IMR-90 (cell line): ENCODE measurements at regions not wholly inside any gene's neighbourhood (a gene's known extent, or its start where the extent isn't known, plus 50 kb on each side); places are given as distances from the start of the nearest gene placed in this dataset.

Experiments used
- ATAC-seq: fragments of 200-7000 bp; cut with Tn5 transposase; 2 replicates; pipeline ENCODE4 v1.9.1; 2020; ENCODE audit warnings: low read depth, mild to moderate bottlenecking, moderate library complexity
- BruUV-seq: library from RNA; stranded (reverse); fragments of 400-500 nt; replicated peaks from 2 replicates; lab custom pipeline; 2021; lab: Mats Ljungman, UMichigan
- CTCF ChIA-PET: fragments of 300-600 bp; formaldehyde crosslinking; extraction: SDS; loops from one replicate; lab custom pipeline; 2021; ENCODE audit warnings: antibody characterized with exemption; lab: Yijun Ruan, JAX
- POLR2A ChIA-PET: fragments of 300-600 bp; sonication (Branson Sonifier 250); formaldehyde crosslinking; loops from one replicate; lab custom pipeline; 2022; ENCODE audit warnings: antibody characterized with exemption; ENCODE audit not compliant: unreplicated experiment; lab: Charles Lee
- DNase-seq: peaks from one replicate; pipeline ENCODE4 v3.0.0; 2013
- H2AFZ ChIP-seq: replicated peaks from 2 replicates; pipeline ENCODE3; 2013; ENCODE audit warnings: low read length, mild to moderate bottlenecking; ENCODE audit not compliant: poor library complexity
- H2AK5ac ChIP-seq: 2 replicates; pipeline ENCODE4 v1.6.1; 2013; ENCODE audit warnings: low read depth, low read length, inconsistent platforms
- H2AK9ac ChIP-seq: replicated peaks from 2 replicates; pipeline ENCODE3; 2013; ENCODE audit warnings: mild to moderate bottlenecking, low read depth, low read length, moderate library complexity; ENCODE audit not compliant: poor library complexity
- H2BK120ac ChIP-seq: 2 replicates; pipeline ENCODE4 v1.6.1; 2013; ENCODE audit warnings: low read depth, low read length, inconsistent platforms
- H2BK15ac ChIP-seq: 3 replicates; pipeline ENCODE4 v1.6.1; 2013; ENCODE audit warnings: low read depth, low read length, inconsistent platforms
- H2BK20ac ChIP-seq: 2 replicates; pipeline ENCODE4 v1.6.1; 2013; ENCODE audit warnings: low read depth, mild to moderate bottlenecking, inconsistent platforms, low read length, moderate library complexity
- H2BK5ac ChIP-seq: 2 replicates; pipeline ENCODE4 v1.6.1; 2013; ENCODE audit warnings: mild to moderate bottlenecking, low read depth, low read length, inconsistent platforms; ENCODE audit not compliant: poor library complexity, severe bottlenecking
- H3K14ac ChIP-seq: replicated peaks from 2 replicates; pipeline ENCODE4 v1.6.1; 2013; ENCODE audit warnings: low read depth, low read length, inconsistent platforms
- H3K18ac ChIP-seq: 2 replicates; pipeline ENCODE4 v1.6.1; 2013; ENCODE audit warnings: low read depth, low read length, control low read depth
- H3K23ac ChIP-seq: 2 replicates; pipeline ENCODE4 v1.6.1; 2013; ENCODE audit warnings: low read depth, low read length, inconsistent platforms
- H3K27ac ChIP-seq: 2 replicates; pipeline ENCODE4 v1.5.1; 2013; ENCODE audit warnings: mild to moderate bottlenecking, control low read depth, low read length; ENCODE audit not compliant: insufficient read depth
- H3K27me3 ChIP-seq: 2 replicates; pipeline ENCODE4 v1.6.1; 2013; ENCODE audit warnings: low read length; ENCODE audit not compliant: control insufficient read depth, insufficient read depth
- H3K36me3 ChIP-seq: 2 replicates; pipeline ENCODE4 v1.6.1; 2013; ENCODE audit warnings: low read length, mixed read lengths; ENCODE audit not compliant: control insufficient read depth, insufficient read depth
- H3K4ac ChIP-seq: 2 replicates; pipeline ENCODE4 v1.6.1; 2013; ENCODE audit warnings: low read depth, low read length, inconsistent platforms
- H3K4me1 ChIP-seq: 2 replicates; pipeline ENCODE4 v1.6.1; 2013; ENCODE audit warnings: low read length, mixed read lengths; ENCODE audit not compliant: control insufficient read depth, insufficient read depth
- H3K4me2 ChIP-seq: 2 replicates; pipeline ENCODE4 v1.6.1; 2013; ENCODE audit warnings: low read depth, mild to moderate bottlenecking, control low read depth, low read length, moderate library complexity
- H3K4me3 ChIP-seq: 2 replicates; pipeline ENCODE4 v1.5.1; 2013; ENCODE audit warnings: low read depth, mild to moderate bottlenecking, control low read depth, low read length, moderate library complexity; ENCODE audit not compliant: insufficient read depth
- H3K56ac ChIP-seq: 2 replicates; pipeline ENCODE4 v1.6.1; 2013; ENCODE audit warnings: low read length, inconsistent platforms; ENCODE audit not compliant: insufficient read depth; ENCODE audit errors: extremely low read depth
- H3K79me1 ChIP-seq, 2 experiments: 2 replicates each; pipeline ENCODE4 v1.6.1; 2013; ENCODE audit warnings: low read length in 2 of 2, inconsistent platforms in 1 of 2, low read depth in 1 of 2
- H3K9ac ChIP-seq: 2 replicates; pipeline ENCODE4 v1.6.1; 2013; ENCODE audit warnings: low read depth, low read length, control low read depth
- H3K9me1 ChIP-seq: 2 replicates; pipeline ENCODE4 v1.6.1; 2013; ENCODE audit warnings: low read length, inconsistent platforms; ENCODE audit not compliant: insufficient read depth
- H3K9me3 ChIP-seq: 2 replicates; pipeline ENCODE4 v1.6.1; 2013; ENCODE audit warnings: low read length; ENCODE audit not compliant: control insufficient read depth, insufficient read depth
- H4K20me1 ChIP-seq: 2 replicates; pipeline ENCODE4 v1.6.1; 2013; ENCODE audit warnings: low read length, inconsistent platforms; ENCODE audit not compliant: insufficient read depth
- H4K5ac ChIP-seq: 2 replicates; pipeline ENCODE4 v1.6.1; 2013; ENCODE audit warnings: mild to moderate bottlenecking, low read depth, low read length, control low read depth
- H4K8ac ChIP-seq, 2 experiments: 2 replicates each; pipeline ENCODE4 v1.6.1; 2013; ENCODE audit warnings: low read depth in 2 of 2, low read length in 2 of 2, control low read depth in 1 of 2, inconsistent platforms in 1 of 2
- H4K91ac ChIP-seq: 2 replicates; pipeline ENCODE4 v1.6.1; 2013; ENCODE audit warnings: low read depth, low read length, inconsistent platforms; ENCODE audit not compliant: insufficient read depth
- CHD1 ChIP-seq: IDR thresholded peaks from 2 replicates; pipeline ENCODE4 v1.6.1; 2012; ENCODE audit warnings: low read depth, low read length, improper control_type of control experiment
- WGBS, 2 experiments: methylation state at CpG; one replicate each; pipeline versions ENCODE4 v1.1.5 to v1.1.7; 2013; ENCODE audit warnings: missing lambda C conversion rate in 2 of 2; ENCODE audit not compliant: insufficient read length in 1 of 2; ENCODE audit errors: extremely low coverage in 2 of 2; 5-methylcytosine and 5-hydroxymethylcytosine counted together
- dilution Hi-C: fragments of 300-500 bp; cut with HindIII; formaldehyde crosslinking; loops from one replicate; pipeline ENCODE4 v1.14.3; 2018; ENCODE audit warnings: low sequenced_read_pairs; ENCODE audit not compliant: unreplicated experiment
- in situ Hi-C: fragments of 300-500 bp; cut with MboI; formaldehyde crosslinking; loops from 3 replicates; pipeline ENCODE4 v1.14.3; 2019; ENCODE audit warnings: low sequenced_read_pairs, inconsistent platforms, mixed read lengths
- intact Hi-C: fragments of 100-400 bp; cut with micrococcal nuclease; formaldehyde crosslinking; loops from 2 replicates; pipeline ENCODE4 v1.10.0; 2022

DNA sequence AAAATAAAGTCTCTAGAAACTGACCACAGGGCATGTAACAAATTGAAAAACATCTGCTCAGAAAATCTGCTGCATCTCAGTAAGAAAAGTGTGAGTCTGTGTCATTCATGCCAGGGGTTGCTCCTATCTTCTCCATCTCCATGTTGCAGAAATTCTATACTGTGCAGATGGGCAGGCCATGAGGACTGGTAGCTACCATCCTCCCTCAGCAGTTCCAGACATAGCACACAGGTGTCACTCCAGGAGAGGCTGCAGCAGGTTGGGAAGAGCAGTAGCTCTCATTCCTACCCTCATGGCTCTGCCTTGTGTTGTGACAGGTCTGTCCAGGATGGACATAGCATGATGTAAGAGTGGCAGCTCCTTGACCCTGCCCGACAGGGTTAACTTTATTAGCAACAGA is 173.4 kb downstream of the NDUFS4 start:
- no CpG with 5 or more reads among the region's 1 CpG for WGBS, 2 experiments
- DNase-seq: no peak
- Histone ChIP-seq H2BK5ac (no peak overlapping the region), H3K14ac (no peak overlapping the region), H2AFZ (no peak overlapping the region), H2AK5ac (no peak overlapping the region), H3K9me1 (no peaks in the 10 kb centered on the region), H2BK120ac (no peak overlapping the region), H4K8ac (no peak overlapping the region), H2BK20ac (no peak overlapping the region), H3K56ac (no peak overlapping the region), H3K23ac (no peak overlapping the region), H2AK9ac (no peak overlapping the region), H2BK15ac (no peak overlapping the region), H3K18ac (no peak overlapping the region), H3K4me2 (no peak overlapping the region), H3K36me3 (no peaks in the 10 kb centered on the region), H4K91ac (no peak overlapping the region), H3K27me3 (peaks cover 6% of the 10 kb centered on the region), H3K4me3 (no peak overlapping the region), H3K4me1 (no peaks in the 10 kb centered on the region), H3K9me3 (no peaks in the 10 kb centered on the region), H4K20me1 (no peaks in the 10 kb centered on the region), H3K79me1 (no peaks in the 10 kb centered on the region), H4K5ac (no peak overlapping the region), H3K27ac (no peak overlapping the region), H3K9ac (no peak overlapping the region), H3K4ac (no peak overlapping the region)
- no peak for TF ChIP-seq CHD1
- ATAC-seq: no peak
- no TSS peak for BruUV-seq
- CTCF ChIA-PET: no interaction called here
- intact Hi-C loops: no loop called here
- dilution Hi-C loops: no loop called here
- POLR2A ChIA-PET: no interaction called here
- in situ Hi-C loops: no loop called here
